HG03135 (cell line): ENCODE measurements at regions not wholly inside any gene's neighbourhood (a gene's known extent, or its start where the extent isn't known, plus 50 kb on each side); places are given as distances from the start of the nearest gene placed in this dataset.

ENCODE experiments used
- ATAC-seq: cut with Tn5 transposase; IDR thresholded peaks from one replicate; pipeline ENCODE4 v1.9.1; 2021; ENCODE audit warnings: mild to moderate bottlenecking, moderate library complexity; ENCODE audit not compliant: unreplicated experiment

DNA sequence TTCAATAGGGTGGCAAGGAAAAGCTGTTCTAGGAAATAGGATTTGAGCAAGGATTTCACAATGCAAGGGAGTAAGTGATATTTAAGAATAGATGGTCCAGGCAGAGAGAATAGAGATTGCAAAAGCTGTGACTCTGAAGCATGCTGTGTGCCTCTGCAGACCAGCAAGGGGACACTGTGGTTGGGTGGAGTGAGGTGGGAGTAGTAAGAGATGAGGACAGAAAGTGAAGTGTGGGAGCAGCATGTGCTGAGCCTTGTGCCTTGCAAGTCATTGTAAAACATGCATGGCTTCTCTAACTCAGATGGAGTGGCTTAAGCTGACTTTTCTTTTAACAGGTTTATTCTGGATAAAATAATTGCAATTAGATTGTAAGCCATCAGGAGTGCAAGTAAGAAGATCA lies 442.4 kb downstream of the CCSER2 start:
- ATAC-seq, result no peak

DNA sequence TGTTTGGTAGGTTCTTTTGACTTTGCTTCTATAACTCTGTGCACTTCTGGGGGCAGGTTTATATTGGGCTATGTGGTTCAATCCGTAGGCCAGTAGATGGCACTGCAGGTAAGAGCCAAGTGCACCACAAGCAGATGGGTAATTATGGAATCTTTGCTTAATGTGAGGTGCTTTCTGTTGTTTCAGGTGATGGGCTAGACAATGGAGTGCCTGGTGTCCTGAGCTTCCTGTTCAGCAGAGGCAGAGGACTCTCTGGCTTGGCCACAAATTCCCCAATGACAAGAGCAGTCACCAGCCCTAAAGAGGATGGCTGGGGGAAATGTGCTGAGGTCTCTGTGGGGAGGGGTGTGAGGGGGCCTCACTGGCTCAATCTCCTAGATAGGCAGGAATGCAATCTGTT lies 455.0 kb downstream of the CCSER2 start:
- peak; percentile 80 for ATAC-seq

DNA sequence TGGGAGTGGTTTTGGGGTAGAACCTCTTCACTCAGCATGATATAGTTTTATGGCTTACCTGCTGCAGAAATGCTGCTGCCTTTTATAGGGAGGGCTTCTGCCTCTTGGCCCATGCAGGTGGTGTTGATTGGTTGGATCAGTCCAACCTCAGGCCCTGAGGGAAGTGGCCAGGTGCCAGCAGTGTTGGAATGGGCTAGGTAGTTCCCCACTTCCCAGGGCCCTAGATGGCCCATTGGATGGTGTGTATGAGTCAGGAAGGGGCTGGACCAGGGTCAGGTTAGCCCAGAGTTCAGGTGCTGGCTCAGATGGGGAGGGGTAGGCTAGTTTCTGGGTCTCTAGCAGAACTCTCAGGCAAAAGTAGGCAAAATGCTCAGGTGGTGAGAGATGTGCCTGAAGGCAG lies 455.5 kb downstream of the CCSER2 start:
- no peak for ATAC-seq

DNA sequence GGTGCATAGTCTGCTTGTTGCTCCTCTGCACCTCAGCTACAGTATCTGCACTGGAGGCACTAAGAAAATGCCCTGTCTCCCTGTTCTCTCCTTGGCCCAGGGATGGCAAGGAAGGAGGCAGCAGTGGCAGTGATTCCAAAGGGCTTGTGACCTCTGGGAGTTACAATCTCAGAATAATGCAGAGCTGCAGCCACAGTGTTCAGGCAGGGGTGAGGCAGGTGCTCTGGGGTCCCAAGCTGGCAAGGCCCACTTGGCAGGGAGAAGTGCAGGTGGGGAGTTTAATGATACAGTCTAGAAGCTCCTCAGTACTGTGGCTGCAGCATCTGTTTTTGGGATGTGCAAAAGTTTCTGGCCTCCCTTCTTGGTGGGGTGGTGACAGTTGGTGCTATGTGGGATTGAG lies 456.4 kb downstream of the CCSER2 start:
- ATAC-seq, result no peak

DNA sequence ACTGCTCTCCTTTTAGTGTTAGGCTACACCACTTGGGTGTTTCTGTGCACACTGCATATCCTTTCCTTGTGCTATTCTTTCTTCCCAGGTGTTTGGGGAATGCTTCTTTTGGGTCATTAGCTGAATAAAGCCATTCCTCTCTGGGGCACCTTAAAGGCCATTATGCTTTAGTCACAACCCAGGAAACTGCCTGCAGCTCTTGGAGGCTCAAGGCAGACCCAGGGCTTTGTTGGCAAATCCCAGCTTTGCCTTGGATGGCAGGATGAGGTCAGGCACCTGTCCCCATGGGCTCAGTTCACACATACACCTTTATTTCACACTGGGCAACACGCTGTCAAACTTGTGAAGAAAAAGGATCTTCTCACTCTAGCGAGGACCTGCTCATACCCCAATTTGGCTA lies 460.6 kb downstream of the CCSER2 start:
- ATAC-seq, result no peak

DNA sequence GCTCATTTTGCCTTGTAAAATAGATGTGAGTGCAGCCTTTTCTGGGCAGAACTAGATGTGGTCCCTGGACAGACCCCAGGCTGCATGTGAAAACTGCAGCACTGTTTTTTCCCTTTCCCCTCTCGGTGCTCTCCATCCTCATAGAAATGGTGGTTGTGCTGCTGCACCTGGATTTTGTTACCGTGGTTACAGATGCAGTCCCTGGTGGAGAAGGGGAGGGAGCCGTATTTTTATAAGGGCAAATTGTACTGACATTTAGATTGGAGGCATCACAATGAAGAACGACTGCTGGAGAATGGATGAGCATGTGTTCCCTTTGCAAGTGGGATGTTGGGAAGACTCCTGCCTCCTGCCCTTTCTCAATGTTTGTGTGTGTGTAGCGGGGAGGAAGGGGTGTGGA lies 469.9 kb downstream of the CCSER2 start:
- ATAC-seq, result no peak

DNA sequence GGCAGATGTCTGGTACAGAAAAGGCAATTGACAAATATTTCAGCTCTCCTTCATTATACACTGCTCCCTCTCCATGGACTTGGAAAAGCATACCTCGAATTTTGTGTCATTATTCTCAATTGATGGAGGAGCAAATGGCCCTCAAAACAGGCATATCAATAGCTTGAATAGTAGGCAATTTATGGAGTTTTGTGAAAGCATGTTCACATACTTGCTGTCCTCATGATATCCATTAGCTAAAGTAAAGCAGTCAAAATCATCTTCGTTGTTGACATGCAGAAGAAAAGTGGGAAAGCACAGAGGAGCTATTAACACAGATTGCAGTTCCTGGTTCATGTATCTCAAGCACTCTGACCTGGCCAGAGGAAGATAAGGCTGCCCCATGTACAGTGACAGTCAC lies 472.8 kb downstream of the CCSER2 start:
- ATAC-seq, result no peak

DNA sequence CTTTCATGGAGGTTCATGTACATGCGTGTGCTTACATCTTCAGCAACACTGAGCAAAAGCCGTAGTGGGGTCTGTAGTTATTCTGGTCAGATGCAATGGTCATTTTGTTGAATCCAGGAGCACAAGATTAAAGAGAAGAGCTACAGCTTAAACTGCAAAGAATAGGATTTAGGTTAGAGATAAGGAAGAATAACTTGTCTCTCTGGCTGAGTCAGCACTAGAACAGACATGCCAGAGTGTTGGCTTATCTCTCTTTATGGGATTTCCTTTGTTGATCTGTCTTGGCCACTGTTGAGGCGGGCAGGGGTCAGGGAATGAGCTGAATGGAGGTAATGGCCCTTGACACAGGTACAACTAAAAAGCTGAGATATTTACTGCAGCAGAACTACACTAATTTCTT lies 473.5 kb downstream of the CCSER2 start:
- no peak for ATAC-seq

DNA sequence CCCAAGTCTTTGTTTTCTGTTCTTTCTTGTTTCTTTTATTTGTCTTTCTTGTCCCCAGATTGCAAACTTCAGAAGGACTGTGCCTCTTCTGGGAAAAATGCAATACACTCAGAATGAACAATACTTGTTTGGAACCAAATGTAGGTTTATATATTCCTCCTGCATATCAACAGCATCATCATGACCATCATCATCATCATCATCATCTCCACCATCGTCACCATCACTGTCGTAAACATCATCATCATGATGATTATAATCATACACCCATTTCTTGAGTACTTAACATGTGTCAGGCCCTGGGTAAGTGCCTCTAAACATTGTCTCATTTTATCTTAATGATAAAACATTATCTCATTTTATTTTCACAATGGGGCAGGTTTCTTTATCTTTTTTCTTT lies 476.8 kb downstream of the CCSER2 start:
- no peak for ATAC-seq

DNA sequence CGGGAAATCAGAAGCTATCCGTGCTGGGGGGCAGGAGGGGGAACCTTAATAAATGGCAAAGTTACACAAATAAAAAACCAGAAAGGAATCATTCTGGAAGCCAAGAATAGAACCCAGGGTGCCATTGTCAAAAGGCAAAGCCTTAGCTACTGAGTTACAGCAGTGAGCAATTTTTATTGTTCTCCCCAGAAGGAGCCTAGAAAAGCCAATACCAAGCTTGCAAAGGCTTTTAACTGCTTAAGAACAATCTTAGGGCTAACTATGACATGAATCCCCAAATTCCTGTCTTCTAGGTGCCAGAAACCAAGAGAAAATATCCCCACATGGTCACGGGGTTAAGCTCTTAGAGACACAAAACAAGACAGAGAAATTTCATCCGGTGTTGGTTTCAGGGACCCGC lies 482.7 kb downstream of the CCSER2 start:
- no peak for ATAC-seq

DNA sequence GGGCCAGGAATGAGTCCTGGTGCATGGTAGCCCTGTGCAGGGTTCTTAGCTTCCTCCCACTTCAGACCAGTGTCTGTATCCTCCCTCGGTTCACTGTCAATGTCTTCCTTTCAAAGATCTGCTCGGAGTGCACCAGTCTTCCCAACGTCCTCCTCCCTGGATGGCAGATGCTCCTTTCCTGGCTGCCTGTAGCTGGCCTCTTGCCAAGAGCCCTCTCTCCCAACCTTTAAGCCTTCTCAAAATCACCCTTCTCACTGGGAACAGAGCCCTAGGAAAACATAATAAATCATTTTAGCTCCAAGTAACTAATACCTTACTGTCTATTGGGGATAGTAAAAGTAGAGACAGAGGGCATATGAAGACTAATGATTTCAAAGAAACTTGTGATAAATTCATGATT lies 490.6 kb downstream of the CCSER2 start:
- no peak for ATAC-seq

DNA sequence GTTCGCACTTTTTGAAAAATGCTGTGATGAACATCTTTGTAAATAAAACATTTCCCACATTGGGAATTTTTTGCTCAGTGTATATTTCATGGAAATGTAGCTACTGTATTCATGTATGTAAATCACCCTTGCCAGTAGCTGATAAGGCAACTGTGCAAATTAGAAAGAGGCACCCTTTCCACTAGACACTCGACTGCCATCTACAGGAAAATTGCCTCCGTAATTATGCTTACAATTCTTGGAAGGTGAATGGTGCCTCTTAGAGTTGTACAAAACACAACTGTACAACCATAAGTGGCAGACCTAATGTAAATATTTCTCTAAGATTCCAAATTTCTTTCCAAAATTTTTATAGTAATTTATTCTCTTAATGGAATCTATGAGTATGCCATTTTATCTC lies 491.7 kb downstream of the CCSER2 start:
- ATAC-seq, result no peak

DNA sequence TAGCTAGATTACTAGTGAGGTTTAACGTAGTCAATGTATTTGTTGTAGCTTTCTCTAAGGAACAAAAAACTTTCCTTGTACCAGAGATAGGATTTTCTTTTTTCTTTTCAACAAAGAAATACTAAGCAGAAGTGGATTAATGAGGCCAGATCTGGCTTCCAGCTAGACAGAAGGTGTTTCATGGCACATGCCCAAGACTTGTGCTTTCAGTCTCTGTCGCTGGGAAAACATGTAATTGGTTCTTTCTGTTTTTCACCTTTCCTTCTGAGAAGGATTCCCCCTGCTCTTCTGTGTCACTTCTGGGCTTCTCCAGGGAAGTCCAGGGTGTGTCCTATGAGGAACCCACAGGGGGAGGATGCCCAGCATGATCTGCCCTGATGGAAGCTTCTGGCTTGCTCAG lies 492.2 kb downstream of the CCSER2 start:
- ATAC-seq, result no peak

DNA sequence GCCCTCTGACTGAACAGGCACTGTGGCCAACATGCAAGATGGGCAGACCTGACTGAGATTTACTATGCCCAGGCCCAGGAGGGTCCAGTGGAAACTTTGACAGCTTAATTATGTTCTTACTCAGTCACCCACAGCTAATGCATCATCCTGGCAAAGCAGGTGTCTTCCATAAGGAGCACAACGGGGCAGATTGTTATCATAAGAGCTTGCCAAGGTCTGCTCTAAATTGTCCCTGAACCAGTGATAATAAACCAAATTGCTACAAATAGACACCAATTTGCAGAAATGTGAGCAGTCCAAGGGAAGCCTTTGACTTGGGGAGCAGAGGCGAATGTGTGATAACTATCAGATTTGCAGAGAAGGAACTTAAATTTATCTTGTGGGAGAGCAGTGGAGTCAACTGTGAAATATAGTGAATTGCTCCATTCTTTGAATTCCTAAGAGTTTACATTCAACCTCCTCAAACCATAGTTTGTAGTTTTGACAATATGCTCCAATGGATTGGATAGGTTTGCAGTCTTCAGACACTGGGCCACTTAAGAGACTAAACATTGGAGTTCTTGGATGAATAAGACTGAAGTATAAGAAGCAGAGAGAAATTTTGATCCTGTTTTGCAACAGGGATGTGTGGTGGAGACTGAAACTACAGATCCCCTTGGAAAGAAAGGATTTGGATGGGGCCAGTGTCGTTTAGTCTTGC lies 494.7 kb downstream of the CCSER2 start:
- no peak for ATAC-seq

DNA sequence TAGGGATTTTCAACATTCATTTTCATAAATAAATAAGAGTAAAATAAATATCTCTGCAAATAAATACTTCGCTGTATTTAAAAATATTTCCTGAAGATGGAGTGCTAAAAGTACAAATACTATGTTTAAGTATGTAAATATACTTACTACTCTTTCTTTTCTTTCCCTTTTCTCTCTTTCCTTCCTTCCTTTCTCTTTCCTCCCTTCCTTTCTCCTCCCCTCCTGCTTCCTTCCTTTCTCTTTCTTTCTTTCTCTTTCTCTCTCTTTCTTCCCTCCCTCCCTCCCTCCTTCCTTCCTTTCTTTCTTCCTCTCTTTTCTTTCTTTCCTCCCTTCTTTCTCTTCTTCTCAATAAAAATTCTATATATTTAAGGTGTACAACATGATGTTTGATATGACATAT lies 496.1 kb downstream of the CCSER2 start:
- ATAC-seq, result no peak

DNA sequence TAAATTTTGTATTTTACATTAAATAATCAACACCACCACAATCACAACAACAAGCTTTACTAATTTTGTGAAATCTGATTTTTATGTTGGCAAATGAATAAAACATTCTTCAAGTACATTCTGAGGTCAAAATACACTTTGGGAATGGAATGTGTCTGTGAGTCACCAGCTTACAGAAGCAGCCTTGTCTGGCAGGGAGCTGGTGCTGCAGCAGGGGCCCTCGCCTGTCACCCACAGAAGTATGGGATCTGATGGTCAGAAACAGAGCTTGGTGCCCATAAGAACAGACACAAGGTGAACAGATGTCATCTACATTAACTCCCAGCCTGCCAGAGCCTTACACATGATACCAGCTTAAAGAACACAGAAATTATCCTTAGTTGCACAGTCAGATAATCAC lies 496.9 kb downstream of the CCSER2 start:
- ATAC-seq, result no peak

DNA sequence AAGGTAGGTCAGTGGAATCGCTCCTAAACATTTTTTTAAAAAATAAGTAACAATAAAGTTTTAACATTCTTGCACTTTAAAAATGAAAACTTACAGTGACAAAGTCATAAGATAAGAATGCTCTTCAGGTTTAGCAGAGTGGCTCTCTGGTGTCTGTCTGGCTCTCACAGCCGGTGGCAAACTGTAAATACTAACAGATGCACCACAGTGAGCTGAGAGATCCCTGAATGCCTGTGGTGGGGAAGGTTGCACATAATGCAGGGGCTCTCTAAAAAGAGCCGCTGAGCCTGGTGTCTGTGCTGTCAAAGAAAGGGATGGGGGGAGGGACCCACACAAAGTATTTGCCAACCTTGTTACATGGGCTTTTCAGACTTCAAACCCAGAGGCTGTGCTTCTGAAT lies 498.3 kb downstream of the CCSER2 start:
- ATAC-seq, result no peak

DNA sequence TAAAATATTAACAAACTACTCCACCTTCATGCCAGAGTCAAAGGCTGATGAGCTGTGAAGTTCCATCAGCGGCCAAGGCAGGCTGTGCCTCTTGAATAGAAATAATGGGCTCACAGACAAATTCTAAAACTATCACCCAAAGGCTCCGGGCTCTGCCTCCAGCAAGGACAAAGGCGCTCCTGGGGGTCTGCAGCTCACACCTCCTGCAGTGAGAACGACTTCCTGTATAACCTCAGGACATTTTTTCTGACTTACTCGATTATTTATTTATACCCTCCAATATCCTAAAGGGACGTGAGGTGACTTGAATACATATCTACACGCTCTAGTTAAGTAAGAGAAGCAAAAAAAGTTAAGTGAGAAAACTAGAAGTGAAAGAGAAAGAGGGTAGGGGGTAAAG lies 500.7 kb downstream of the CCSER2 start:
- ATAC-seq, result no peak

DNA sequence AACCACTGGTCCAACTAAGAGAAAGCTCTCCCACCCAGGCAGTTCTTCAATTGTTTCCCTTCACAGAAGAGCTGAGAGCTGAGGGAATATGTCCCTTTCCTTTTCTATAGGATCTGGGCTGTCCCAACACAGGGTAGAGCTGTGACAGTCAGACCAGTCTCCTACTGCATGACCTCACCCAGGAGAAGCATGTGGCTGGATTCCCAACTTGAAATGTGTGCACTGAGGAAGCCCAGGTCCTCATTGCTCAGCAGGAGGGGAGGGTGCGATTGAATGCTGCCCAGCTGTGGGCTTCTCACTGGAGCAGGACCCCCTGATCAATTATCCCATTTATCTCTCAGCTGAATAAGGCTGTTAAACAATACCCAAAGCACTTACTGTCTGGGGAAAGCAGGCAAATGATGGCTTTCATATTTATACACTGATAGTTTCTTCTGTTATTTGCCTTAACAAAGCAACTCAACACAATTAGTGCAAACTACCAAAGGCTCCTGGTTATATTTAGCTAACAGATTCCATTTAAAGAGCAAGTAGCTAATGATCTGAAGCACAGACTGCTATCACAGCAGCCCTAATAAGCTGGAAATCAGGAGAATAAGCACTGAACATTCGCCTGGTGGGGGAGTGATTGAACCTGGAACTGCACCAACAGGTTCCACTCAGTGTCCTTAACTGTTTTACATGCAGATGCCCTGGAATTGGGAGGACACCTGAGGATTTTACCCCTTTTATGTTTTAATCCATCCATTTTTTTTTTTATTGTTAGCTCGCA lies 508.8 kb downstream of the CCSER2 start:
- ATAC-seq, result no peak

DNA sequence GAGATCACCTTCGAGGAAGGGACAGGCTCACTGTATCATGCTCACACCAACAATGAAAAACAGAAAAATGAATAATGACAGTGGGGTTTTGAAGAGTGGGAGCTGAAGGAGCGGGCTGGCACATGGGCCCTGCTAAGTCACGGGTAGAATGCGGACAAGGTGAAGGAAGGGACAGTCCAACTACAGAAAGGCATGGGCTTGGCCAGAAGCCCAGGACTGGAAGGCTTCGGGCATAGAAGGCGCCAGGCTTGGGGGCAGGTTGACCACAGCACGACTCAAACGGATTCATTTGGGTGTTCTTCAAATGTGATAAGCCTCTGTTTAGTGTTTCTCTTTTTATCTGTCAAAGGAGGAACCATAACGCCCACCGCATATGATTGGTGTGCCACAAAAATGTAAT lies 509.5 kb downstream of the CCSER2 start:
- no peak for ATAC-seq

DNA sequence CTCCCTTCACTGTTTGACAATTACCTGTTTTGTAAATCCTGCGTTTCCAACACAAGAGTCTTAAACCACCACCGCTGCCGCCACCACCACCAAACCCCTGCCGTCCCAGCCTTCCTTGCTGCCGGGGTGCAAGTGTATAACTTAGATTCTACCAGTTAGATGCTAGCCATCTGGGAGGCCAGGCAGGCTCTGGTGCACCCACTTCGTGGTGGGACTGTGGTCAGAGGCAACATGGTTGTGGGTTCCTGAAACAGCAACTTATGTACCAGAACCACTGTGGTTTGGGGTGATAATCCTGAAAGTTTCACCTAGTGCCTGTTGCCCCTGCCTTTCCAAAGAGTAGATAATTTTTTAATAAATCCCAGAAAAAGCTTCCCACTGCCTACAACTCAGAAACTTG lies 510.5 kb downstream of the CCSER2 start:
- no peak for ATAC-seq

DNA sequence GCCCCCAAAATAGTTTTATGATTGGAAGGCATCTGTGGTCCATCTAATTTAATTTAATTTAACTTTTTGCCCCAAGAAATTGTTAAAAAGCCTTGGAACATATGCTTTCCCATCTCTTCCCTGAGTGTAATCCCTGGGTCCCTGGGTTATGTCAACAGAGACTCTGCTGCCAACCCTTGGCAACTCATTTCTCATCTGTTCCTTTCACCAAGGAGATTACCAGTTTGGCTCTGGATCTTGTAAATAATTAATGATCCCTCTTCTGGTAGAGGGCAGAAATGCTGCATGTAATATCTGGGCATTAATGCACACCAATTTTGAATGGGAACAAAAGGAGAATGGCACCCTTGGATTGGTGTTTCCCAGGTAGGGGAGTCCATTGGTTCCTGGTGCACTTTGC lies 514.2 kb downstream of the CCSER2 start:
- no peak for ATAC-seq

DNA sequence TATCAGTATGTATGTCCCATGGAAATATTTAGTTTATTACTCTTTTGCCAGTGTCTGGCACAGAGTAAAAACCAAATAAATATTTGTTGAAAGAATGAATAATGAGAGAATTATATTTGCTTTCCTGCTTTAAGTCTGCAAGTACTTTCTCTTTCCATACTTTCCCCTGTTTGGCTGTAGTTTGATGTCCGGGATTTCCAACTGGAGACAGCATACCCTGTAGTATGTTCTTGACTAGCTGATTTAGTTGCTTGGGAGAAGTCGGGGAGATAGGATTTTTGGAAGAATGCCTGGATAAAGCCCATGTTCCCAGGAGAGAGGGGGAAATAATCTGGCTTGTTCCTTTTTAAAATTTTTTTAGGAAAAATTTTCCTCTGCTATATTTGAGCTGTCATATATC lies 516.1 kb downstream of the CCSER2 start:
- ATAC-seq, result no peak
